Omental fat pad (tissue), 3 donors: ENCODE measurements at regions not wholly inside any gene's neighbourhood (a gene's known extent, or its start where the extent isn't known, plus 50 kb on each side); places are given as distances from the start of the nearest gene placed in this dataset.

Source experiments
- ATAC-seq: fragments of 150-250 bp; one replicate; pipeline ENCODE4 v1.9.1; 2016; ENCODE audit warnings: mild to moderate bottlenecking, moderate library complexity; ENCODE audit not compliant: low FRiP score
- DNase-seq: peaks from one replicate; pipeline ENCODE4 v3.0.0-alpha.2; 2019; ENCODE audit warnings: low spot score
- CTCF ChIP-seq, 3 donors: fragments of 450-650 bp; IDR thresholded peaks; one replicate each; pipeline ENCODE4 v1.5.1; 2016 to 2017; ENCODE audit warnings: antibody characterized with exemption in 3 of 3, mild to moderate bottlenecking in 3 of 3, moderate library complexity in 2 of 3

- ATAC-seq (no peak), DNase-seq (no peak)
- TF ChIP-seq CTCF (IDR thresholded peaks at IDR 0.05), result no peak
Observed at GRCh38 chr16:85264752-85265151, 152.5 kb upstream of the CIBAR2 start.

- ATAC-seq, result no peak
- no peak for DNase-seq
- no peak for TF ChIP-seq CTCF (IDR thresholded peaks at IDR 0.05)
Observed at GRCh38 chr16:85265161-85265784, 153.0 kb upstream of the CIBAR2 start.

- ATAC-seq (no peak), DNase-seq (no peak)
- no peak for TF ChIP-seq CTCF (IDR thresholded peaks at IDR 0.05)
Observed at GRCh38 chr16:85265810-85266209, 153.5 kb upstream of the CIBAR2 start.

- no peak for TF ChIP-seq CTCF (IDR thresholded peaks at IDR 0.05)
- no peak for ATAC-seq
- DNase-seq, result no peak
Observed at GRCh38 chr16:85266857-85267256, 154.6 kb upstream of the CIBAR2 start.

GRCh38 chr16:85267414-85267945 is 155.2 kb upstream of the CIBAR2 start:
- no peak for TF ChIP-seq CTCF (IDR thresholded peaks at IDR 0.05)
- ATAC-seq, result no peak
- DNase-seq, result no peak

GRCh38 chr16:85269165-85269564 is 156.9 kb upstream of the CIBAR2 start:
- no peak for ATAC-seq
- no peak for TF ChIP-seq CTCF (IDR thresholded peaks at IDR 0.05)
- DNase-seq, result no peak

GRCh38 chr16:85270374-85270773 is 158.1 kb upstream of the CIBAR2 start:
- DNase-seq (no peak), ATAC-seq (no peak)
- TF ChIP-seq CTCF (IDR thresholded peaks at IDR 0.05), result no peak
